HG03457 (cell line): ENCODE measurements at regions not wholly inside any gene's neighbourhood (a gene's known extent, or its start where the extent isn't known, plus 50 kb on each side); places are given as distances from the start of the nearest gene placed in this dataset.
"Not testable (repeated sequence)": the region's sequence is repeated elsewhere in the genome, so short reads cannot be mapped to it uniquely, and the experiment has no call there.

ENCODE experiments used
- ATAC-seq: cut with Tn5 transposase; IDR thresholded peaks from one replicate; pipeline ENCODE4 v1.9.1; 2021; ENCODE audit warnings: moderate number of reproducible peaks; ENCODE audit not compliant: unreplicated experiment

GRCh38 chr3:106488331-106488730 is 619.5 kb upstream of the CBLB start:
- ATAC-seq = no peak

- ATAC-seq = no peak
Measured at GRCh38 chr3:106491796-106492195, 623.0 kb upstream of the CBLB start.

GRCh38 chr3:106508331-106508893 is 639.6 kb upstream of the CBLB start:
- ATAC-seq = no peak

GRCh38 chr3:106510206-106510605 is 641.4 kb upstream of the CBLB start:
- ATAC-seq = no peak

GRCh38 chr3:106512846-106513245 is 644.0 kb upstream of the CBLB start:
- no peak for ATAC-seq

- no peak for ATAC-seq
Measured at GRCh38 chr3:106514431-106514830, 645.6 kb upstream of the CBLB start.

GRCh38 chr3:106518516-106518915 is 649.7 kb upstream of the CBLB start:
- ATAC-seq = no peak

- ATAC-seq = no peak
Measured at GRCh38 chr3:106522397-106522796, 653.6 kb upstream of the CBLB start.

- ATAC-seq = no peak
Measured at GRCh38 chr3:106528932-106529331, 660.1 kb upstream of the CBLB start.

GRCh38 chr3:106529738-106530137 is 660.9 kb upstream of the CBLB start:
- no peak for ATAC-seq

GRCh38 chr3:106530367-106530766 is 661.6 kb upstream of the CBLB start:
- ATAC-seq = no peak

- not testable (repeated sequence) for ATAC-seq
Measured at GRCh38 chr3:106531771-106532329, 663.0 kb upstream of the CBLB start.

GRCh38 chr3:106533093-106533787 is 664.4 kb upstream of the CBLB start:
- no peak for ATAC-seq

GRCh38 chr3:106533788-106534160 is 665.0 kb upstream of the CBLB start:
- no peak for ATAC-seq

GRCh38 chr3:106534206-106534605 is 665.4 kb upstream of the CBLB start:
- no peak for ATAC-seq

GRCh38 chr3:106540743-106541142 is 671.9 kb upstream of the CBLB start:
- ATAC-seq = no peak

- no peak for ATAC-seq
Measured at GRCh38 chr3:106542101-106542769, 673.4 kb upstream of the CBLB start.

GRCh38 chr3:106552351-106553043 is 683.7 kb upstream of the CBLB start:
- no peak for ATAC-seq

- ATAC-seq = no peak
Measured at GRCh38 chr3:106560451-106560966, 691.7 kb upstream of the CBLB start.

- peak; percentile 72 for ATAC-seq
Measured at GRCh38 chr3:106566277-106566676, 697.5 kb upstream of the CBLB start.

- ATAC-seq = no peak
Measured at GRCh38 chr3:106570426-106570825, 701.6 kb upstream of the CBLB start.
